ENCODE measurements at regions not wholly inside any gene's neighbourhood (a gene's known extent, or its start where the extent isn't known, plus 50 kb on each side); places are given as distances from the start of the nearest gene placed in this dataset.

DNA sequence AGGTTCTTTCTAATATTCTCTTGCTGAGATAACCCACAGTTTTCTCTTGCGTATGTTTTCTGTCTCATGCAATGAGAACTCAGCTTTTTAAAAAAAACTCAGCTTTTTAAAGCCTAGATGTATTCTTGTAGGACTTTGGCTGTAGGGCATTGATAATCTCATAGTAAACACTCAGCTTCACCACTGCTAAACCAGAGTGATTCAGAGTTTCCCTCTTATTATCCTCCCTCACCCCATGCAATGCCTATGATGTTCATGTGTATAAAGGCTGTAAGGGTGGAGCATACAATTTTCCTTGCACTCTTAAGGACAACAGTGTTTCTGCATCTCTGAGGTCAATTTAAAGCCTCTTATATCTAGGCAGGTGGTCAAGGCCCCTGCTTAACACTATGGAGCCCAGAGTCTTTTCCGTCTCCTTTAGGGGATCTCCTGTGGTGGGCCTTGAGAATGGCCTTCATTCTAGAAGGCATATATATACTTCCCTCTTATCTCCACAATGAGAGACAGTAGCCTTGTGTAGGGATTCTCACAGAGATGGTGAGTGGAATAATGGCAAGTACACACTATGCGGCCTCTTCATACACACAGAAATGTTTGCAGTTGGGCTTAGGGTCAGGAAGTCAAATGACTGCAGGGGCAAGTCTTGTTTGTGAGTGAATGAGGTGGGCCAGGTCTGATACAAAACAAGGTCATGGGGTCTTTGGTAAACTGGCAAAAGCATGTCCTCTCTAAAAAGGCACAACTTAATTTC lies 279.6 kb downstream of the HS3ST3A1 start:
- in situ Hi-C loops (cut with HindIII; ENCODE audit: low sequenced_read_pairs): no loop called here
- no peak for DNase-seq (ENCODE audit: low spot score)

DNA sequence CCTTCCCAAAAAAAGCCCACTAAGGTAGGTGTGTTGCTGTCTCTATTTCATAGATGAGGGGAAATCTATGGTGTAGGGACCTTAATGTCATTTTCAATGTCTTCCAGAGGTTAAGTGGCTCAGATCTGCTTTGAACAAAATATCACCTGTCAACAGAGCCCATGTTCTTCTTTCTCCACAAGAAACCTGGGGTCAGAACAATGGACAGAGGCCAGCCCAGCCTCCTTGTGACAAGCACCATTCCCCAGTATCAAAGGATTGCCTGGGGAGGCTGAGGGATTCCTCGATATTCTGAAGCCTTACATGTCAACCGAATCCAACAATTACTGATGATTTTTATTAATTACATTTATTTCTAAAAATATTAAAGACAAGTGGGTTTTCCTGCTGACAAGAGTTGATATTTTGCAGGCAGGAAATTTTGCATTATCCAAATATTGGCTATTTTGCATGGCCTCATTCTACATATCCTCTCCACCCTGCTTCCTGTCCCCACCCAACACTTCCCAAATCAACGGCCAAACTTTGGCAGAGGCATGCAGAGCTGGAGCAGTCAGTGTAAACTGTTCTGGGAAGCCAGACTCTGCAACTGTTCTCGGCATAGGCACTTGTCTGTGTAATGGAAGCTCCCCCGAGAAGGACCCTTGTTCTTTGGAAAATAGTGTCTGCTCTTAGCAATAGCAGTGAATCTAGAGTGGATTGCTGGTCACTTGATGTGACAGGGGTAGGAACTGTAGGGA lies 281.5 kb downstream of the HS3ST3A1 start:
- no peak for DNase-seq (ENCODE audit: low spot score)
- in situ Hi-C loops (cut with HindIII; ENCODE audit: low sequenced_read_pairs): no loop called here

DNA sequence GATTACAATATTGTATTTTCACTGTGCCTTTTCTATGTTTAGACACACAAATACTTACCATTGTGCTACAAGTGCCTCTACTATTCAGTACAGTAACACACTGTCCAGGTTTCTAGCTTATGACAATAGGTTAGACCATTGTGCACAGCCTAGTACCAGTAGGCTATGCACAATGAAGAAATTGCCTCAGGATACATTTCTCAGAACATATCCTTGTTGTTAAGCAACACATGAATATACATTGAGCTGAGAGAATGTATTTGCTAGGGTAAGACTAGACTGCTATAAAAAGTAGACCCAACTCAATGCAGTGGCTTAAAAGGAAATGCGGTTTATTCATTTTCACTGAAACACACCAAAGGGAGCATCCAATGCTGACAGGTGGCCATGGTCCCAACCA lies 285.1 kb downstream of the HS3ST3A1 start:
- no peak for DNase-seq (ENCODE audit: low spot score)
- in situ Hi-C loops (cut with HindIII; ENCODE audit: low sequenced_read_pairs): no loop called here

DNA sequence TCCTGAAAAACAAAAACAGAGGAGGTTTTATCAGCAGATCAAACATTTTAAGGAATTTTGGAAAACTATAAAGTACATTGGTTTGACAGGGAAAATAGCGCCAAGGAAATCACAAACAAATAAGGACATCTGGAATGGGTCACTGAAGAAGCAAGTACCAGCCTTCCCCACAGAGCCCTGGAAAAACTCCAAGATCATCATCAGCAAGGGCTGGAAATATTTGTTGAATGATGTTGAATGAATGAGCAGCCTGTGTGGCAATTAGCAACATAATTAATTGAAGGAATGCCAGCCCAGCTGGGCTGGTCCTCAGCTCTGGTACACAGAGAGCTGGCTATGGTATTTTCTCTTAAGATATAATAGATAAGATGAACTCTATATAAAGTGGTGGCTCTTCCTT lies 290.4 kb downstream of the HS3ST3A1 start:
- peak; percentile 8 for DNase-seq (ENCODE audit: low spot score)

DNA sequence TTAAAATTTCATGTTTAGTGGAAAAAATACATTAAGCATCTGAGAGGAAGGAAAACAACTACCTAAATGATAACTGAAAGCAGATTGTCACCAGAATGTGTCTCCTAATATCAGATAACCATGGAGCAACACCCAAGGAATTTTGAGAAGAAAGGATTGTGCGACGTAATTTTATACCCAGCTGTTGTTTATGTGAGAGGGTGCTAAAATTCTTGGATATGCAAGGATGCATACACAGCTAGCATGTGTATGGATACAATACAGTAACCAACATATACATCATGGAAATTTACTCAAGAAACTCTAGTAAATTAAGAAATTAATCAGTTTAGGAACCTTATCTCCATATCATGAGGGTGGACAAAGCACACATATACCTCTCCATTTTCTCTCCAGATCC lies 290.9 kb downstream of the HS3ST3A1 start:
- DNase-seq (ENCODE audit: low spot score): no peak
- in situ Hi-C loops (cut with HindIII; ENCODE audit: low sequenced_read_pairs): no loop called here

More for the DNA sequence above, 290.4 kb downstream of the HS3ST3A1 start:
- in situ Hi-C loops (cut with HindIII; ENCODE audit: low sequenced_read_pairs): no loop called here

DNA sequence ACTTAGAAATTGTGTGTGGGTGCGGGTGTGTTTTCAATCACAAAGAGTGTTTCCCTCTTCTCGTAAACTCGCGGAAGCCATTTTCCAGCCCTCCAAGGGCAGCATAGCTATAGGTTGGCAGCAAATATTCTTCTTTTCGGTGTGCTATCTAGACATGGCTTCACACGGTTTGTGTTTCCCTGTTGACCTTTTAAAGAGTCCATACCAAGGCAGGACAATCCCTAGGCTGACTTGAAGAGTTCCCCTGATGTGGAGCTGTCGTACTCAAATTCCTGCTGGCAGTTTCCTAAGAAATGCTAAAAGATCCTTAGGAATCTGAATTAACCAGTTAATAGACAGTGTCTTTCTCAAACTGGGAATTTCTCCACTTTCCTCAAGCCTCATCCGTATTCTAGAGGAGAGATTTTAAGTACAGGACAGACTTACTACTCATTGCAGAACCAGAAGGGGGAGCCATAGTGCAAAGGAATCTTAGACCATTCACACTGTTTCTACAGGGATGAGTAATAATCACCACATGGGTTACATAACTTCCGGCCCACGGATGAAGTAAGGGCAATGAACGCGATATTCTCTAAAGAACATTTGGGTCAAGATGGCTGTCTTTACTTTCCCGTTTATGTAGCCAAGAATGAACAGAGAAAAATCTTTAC lies 288.6 kb upstream of the ELAC2 start:
- in situ Hi-C loops (cut with HindIII; ENCODE audit: low sequenced_read_pairs): no loop called here
- DNase-seq (ENCODE audit: low spot score): no peak

DNA sequence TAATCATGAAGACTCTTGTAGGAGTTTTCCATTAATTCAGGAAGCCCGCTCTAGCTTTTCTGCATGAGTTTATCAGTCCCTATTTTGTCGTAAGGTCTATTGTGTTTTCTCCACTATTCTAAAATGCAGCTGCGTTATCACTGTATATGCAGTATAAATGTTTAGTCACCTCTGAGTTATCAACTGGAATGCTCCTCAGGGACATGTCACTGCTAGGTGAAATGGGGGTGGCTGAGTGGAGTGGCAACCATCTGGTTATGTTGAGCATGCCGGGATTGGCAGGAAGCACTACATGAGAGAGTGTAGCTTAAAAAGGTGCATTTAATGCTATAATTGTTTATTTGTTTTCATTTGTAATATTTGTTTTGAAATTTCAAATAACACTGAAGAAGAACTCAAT lies 285.2 kb upstream of the ELAC2 start:
- in situ Hi-C loops (cut with HindIII; ENCODE audit: low sequenced_read_pairs): no loop called here
- DNase-seq (ENCODE audit: low spot score): no peak

DNA sequence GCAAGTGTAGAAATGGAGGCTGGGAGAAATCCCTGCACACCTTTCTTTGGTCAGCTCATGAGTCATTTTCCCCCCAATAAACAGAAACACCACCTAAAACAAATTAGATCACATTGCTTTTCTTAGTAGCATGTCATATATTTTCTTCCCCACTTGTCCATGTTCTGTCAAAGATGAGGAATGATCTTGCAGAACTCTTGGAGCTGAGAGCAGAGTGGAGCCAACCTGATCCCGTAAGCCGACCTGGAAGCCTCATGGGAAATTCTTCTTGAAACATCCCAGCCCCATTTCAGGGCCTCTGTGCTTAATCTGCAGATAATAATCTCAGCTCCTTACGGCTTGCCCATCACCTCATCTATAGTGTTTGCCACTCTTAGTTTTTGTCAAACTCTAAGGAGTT lies 284.6 kb upstream of the ELAC2 start:
- no peak for DNase-seq (ENCODE audit: low spot score)
- in situ Hi-C loops (cut with HindIII; ENCODE audit: low sequenced_read_pairs): no loop called here

DNA sequence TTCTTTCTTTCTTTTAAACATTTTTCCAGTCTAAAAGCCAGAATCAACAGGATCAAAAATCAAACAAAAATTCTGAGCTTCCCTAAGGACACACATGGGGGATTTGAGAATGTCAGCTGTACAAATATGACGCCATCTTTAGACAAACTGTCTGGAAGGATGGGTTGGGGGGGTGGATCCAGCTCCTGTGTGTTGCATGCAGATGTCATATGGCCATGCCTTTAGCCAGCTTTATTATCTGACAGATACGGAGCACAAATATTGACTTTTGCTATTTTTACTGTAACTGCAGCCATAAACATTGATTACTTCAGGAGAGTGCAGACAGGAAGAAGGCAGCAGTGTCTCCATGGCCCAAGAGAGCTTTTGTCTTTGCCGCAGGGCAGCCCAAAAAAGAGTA lies 279.4 kb upstream of the ELAC2 start:
- in situ Hi-C loops (cut with HindIII; ENCODE audit: low sequenced_read_pairs): no loop called here
- no peak for DNase-seq (ENCODE audit: low spot score)

DNA sequence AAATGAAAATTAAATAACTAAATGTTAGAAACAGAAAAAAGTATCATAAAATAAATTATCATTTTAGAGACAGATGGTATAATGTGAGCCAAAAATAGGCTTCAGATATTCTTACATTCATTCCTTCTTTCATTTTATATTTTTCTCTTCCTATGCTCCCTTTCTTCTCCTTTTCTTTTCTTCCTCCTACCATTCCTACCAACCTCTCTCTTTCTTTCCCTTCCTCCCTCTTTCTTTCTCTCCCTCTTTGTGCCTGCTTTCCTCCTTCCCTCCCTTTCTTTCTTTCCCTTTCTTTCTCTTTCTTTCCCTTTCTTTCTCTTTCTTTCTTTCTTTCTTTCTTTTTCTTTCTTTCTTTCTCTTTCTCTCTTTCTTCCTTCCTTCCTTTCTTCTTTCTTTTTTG lies 275.6 kb upstream of the ELAC2 start:
- DNase-seq (ENCODE audit: low spot score): no peak
- in situ Hi-C loops (cut with HindIII; ENCODE audit: low sequenced_read_pairs): no loop called here

DNA sequence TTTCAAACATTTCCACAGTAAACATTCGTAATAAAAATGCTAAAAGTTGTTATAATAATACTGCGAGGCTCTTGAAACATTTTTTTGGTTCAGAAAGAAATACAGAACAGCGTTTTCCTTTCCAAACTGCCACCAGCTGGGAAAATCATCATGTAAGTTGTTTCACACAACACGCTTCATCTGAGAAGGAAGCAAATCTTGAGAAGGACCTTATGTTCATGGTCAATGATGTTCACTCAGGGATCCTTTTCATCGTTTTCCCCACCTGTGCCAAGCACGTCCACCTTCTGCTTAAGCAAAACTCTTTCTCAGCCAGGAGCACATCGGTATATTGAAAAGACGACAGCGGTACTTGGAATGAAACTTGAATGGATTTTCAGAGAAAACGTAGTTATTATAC lies 274.5 kb upstream of the ELAC2 start:
- in situ Hi-C loops (cut with HindIII; ENCODE audit: low sequenced_read_pairs): no loop called here
- no peak for DNase-seq (ENCODE audit: low spot score)

DNA sequence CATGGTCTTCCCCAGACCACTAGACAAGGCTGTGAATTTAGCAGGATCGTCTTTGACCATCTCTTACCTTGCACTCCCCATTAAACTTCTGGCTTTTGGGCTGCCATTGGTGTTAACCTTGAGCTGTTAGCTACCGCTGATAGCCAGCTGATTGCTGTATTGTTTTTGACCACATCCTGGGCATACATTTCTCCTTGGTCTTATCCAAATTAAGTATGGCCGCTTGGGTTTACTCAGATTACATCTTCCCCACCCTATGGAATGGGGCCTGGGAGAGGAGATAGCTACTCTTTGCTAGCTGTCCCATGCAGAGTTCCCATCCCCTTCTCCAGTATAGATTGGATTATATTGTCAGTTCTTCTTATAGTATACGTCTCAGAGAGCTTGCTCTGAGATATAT lies 270.4 kb upstream of the ELAC2 start:
- in situ Hi-C loops (cut with HindIII; ENCODE audit: low sequenced_read_pairs): no loop called here
- DNase-seq (ENCODE audit: low spot score): no peak

DNA sequence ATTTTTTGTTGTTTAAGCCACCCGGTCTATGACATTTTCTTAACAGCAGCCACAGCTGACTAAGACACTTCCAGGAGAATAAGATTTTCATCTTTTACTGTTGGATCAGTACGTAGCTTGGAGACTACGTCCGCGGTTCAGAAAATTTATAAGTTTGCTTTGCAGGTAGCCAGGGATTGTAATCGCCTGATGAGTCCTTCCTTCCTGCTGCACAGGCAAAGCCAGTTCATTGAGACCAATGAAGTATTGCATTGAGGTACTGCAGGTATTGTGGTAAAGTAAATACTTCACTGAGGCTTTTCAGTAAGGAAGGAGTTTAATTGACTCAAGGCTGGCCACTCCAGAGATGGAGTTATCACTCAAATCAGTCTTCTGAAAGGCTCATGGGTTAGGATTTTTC lies 269.4 kb upstream of the ELAC2 start:
- in situ Hi-C loops (cut with HindIII; ENCODE audit: low sequenced_read_pairs): no loop called here
- DNase-seq (ENCODE audit: low spot score): no peak

DNA sequence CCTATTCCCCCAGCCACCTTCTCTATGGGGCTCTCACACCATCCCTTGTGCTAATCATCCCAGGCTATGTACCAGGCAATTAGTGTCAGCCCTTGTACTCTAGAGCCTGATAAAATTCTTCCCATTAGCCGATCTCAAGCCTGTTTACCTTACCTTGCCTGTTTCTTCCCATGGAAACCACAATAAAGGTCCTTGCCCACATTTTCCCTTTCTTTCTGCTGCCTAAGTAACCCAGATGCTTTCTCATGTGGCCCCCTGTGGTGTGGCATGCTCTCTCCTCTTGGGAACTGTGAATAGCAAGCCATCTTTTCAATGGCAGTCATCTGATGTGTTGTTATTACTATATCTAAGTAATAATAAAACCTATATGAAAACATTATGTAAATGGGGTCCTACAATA lies 265.8 kb upstream of the ELAC2 start:
- in situ Hi-C loops (cut with HindIII; ENCODE audit: low sequenced_read_pairs): no loop called here
- DNase-seq (ENCODE audit: low spot score): no peak

DNA sequence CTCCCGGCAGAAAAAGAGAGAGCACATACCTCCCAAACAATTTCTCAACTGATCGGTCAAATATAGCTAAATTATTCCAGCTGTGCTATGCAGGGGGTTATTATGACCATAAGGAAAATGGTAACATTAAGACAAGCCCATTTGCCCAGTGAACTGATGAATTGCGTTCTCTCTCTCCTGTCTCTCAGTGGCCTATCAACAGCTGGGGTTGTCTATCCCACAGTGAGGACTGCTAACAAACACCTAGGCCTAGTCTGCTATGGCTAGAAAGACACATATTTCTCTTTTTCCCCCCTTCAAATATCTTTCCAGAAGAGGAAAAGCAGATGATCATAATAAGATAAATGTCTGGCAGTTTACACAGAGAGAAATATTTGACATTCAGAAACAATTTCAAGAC lies 263.8 kb upstream of the ELAC2 start:
- DNase-seq (ENCODE audit: low spot score): no peak
- in situ Hi-C loops (cut with HindIII; ENCODE audit: low sequenced_read_pairs): no loop called here

DNA sequence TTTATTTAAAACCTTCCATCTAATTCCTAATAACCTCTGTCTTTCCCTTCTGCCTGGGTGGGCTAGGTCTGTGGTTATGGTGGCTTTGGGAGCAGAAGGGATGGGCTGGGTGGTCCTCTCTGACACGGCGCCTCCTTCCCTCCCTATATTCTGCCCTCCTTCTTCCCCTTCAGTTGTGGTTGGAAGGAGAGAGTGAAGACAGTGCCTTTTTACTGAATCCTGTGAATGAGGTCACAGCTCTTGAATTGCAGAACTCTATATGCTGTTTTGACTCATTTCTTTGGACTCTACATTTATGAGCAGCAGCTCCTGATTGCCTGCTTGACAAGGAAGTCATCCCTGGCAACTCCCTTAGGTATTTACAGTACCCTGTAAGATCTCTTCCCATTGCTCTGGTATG lies 256.0 kb upstream of the ELAC2 start:
- in situ Hi-C loops (cut with HindIII; ENCODE audit: low sequenced_read_pairs): no loop called here
- no peak for DNase-seq (ENCODE audit: low spot score)

DNA sequence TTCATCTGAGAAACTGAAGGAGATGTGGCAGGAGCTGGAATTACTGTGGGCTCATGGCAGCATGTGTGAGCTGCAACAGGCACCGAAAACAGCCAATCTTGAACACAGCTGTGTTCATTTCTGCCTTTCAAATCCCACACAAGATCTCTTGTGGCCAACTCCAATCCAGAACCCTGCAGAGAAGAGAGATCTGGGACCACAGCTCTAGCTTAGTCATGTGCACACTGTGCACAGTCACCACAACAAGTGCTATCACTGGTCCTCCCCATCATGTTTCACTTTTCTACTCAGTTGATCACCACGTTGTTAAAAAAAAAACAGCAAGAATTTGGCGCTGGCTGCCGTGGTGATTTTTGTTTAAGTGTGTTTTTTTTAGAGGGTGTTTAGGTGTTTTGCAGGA lies 254.5 kb upstream of the ELAC2 start:
- in situ Hi-C loops (cut with HindIII; ENCODE audit: low sequenced_read_pairs): no loop called here
- no peak for DNase-seq (ENCODE audit: low spot score)

DNA sequence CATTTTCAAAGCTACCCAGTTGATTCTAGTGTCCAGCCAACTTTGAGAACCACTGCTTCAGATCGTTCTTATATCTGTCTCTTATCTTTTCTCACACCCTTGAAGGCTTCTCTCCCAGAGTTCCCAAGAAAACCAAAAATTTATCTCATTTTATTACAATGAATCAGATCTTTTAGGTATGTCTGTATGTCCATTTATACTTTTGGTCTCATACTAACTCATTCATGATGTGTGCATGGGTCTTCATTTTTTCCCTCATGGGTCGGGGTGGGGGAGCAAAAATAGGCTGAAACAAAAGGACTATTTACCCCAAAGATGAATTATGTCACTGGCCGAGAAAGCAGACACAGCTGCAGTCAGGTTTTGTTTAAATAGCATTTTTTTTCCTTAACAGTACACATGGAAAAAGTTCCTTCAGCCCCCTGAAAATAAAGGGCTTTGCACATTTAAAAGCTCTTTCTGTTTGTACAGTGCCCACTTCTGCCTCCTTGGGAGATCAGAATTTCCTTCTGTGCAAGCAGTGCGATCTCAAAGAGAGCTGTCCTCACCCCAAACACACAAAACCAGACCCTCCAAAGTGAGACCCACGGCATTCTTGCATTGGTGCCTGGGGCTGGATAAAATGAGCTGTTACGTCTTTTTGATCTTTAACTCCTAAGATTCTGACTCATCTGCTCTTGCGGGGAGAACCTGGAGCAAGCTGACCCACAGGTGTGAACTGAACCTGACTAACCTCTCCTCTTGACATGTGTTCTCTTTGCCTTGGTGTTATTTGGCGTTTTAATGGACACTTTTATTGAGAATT lies 251.2 kb upstream of the ELAC2 start:
- in situ Hi-C loops (cut with HindIII; ENCODE audit: low sequenced_read_pairs): no loop called here
- DNase-seq (ENCODE audit: low spot score): no peak

DNA sequence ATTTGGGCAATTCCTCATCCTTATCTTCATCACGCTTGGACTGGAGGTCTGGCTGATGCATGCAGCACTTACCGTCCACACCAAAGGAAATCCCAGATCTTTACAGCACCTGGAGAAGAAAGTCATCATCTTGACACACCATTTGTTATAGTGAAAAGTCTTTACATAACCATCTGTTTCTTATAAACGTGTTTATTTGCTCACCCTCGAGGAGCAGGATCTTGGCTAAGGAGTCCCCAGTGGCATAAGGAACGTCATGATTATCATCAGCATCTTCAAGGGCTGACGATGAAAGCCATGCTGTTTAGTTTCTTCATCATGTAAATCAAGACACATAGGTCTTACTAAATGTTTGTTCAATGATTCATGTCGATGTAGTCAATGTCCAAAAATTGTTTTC lies 248.8 kb upstream of the ELAC2 start:
- no peak for DNase-seq (ENCODE audit: low spot score)
- in situ Hi-C loops (cut with HindIII; ENCODE audit: low sequenced_read_pairs): no loop called here

DNA sequence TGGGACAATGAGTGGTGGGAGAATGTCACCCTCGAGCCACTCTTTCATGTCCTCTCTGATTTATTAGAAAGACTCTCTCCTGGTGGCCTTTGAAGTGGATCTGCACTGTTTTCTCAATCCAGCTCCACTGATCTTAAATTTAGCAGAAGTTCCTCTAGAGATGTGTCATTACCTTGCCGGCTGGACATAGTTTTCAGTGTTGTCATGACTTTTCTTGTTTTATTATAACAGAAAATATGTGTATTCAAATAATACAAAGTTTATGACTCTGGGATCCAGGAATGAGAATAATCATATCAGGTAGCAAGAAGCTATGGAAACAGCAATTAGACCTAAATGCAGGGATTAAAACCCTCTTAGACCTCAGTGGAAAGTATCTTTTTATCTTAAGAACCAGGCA lies 247.5 kb upstream of the ELAC2 start:
- DNase-seq (ENCODE audit: low spot score): no peak
- in situ Hi-C loops (cut with HindIII; ENCODE audit: low sequenced_read_pairs): no loop called here

All from G401 (cell line).